Activated B cell treated with CpG ODN at 0.5 μM for 24 hours (primary cell): ENCODE measurements at regions not wholly inside any gene's neighbourhood (a gene's known extent, or its start where the extent isn't known, plus 50 kb on each side); places are given as distances from the start of the nearest gene placed in this dataset.

Experiments used
- ATAC-seq: fragments of 200-7000 bp; cut with Tn5 transposase; one replicate; pipeline ENCODE4 v1.10.0; 2021; ENCODE audit warnings: low read depth, mild to moderate bottlenecking, moderate library complexity
- CTCF ChIA-PET: fragments of 350-600 bp; sonication (Branson Sonifier 250); formaldehyde crosslinking; loops from one replicate; lab custom pipeline; 2021; ENCODE audit warnings: antibody characterized with exemption; lab: Charles Lee
- POLR2A ChIA-PET: fragments of 350-600 bp; sonication (Branson Sonifier 250); formaldehyde crosslinking; loops from one replicate; lab custom pipeline; 2021; ENCODE audit warnings: antibody characterized with exemption; lab: Charles Lee
- DNase-seq: peaks from one replicate; pipeline ENCODE4 v3.0.0; 2022
- H3K27ac Mint-ChIP-seq: one replicate; pipeline ENCODE4 v1.8.0; 2020; ENCODE audit warnings: mixed read lengths
- H3K27me3 Mint-ChIP-seq: one replicate; pipeline ENCODE4 v1.8.0; 2021; ENCODE audit warnings: mixed read lengths
- H3K36me3 Mint-ChIP-seq: one replicate; pipeline ENCODE4 v1.8.0; 2021; ENCODE audit warnings: low read depth, mixed read lengths
- H3K4me1 Mint-ChIP-seq: one replicate; pipeline ENCODE4 v1.8.0; 2021; ENCODE audit warnings: mixed read lengths
- H3K4me3 Mint-ChIP-seq: one replicate; pipeline ENCODE4 v1.8.0; 2020; ENCODE audit warnings: mild to moderate bottlenecking, mixed read lengths
- H3K9me3 Mint-ChIP-seq: one replicate; pipeline ENCODE4 v1.8.0; 2020; ENCODE audit warnings: mixed read lengths
- intact Hi-C: fragments of 100-400 bp; cut with micrococcal nuclease; formaldehyde crosslinking; loops from one replicate; pipeline ENCODE4 v1.15.1; 2024
- TF ChIP-seq, protein P1 (sequence below): fragments of 200-600 bp; IDR thresholded peaks from one replicate; pipeline ENCODE4 v1.8.0; 2022; ENCODE audit warnings: antibody characterized with exemption, mild to moderate bottlenecking

DNA sequence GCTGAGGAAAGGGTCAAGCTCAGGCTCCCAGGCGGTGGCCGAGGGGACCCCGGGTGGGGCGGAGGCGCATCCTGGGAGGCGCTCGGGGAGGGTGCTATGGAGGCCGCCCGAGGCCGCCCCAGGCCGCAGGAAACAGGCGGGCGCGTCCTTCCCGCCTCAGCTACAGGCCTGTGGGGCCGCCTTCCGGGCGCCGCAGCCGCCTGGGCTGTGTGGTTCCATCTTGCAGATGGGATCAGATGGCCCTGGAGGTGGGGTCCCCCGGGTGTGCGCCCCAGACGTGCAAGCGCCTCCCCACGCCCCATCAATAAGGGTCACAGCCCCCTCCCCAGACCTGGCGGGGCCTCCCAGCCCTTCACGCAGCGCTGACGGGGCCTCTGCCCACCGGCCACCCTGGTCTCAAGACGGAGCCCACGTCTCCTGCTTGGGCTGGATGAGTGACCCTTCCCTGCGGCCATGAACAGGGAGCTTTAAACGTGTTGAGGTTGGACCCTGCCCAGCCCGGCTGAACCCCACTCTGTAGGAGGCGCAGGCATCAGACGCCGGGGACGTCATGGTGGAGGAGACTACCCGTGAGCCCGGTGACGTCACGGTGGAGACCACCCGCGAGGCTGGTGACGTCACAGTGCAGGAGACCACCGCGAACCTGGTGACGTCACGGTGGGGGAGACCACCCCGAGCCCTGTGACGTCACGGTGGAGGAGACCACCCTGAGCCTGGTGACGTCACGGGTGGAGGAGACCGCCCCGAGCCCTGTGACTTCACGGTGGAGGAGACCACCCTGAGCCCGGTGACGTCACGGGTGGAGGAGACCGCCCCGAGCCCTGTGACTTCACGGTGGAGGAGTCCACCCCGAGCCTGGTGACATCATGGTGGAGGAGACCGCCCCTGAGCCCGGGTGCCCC, 267.0 kb downstream of the DLL1 start:
- no peaks in the 10 kb centered on the region for H3K4me1 Mint-ChIP-seq
- H3K27ac Mint-ChIP-seq = no peak overlapping the region
- no peaks in the 10 kb centered on the region for H3K9me3 Mint-ChIP-seq
- DNase-seq (no peak), ATAC-seq (no peak)
- no peak overlapping the region for H3K4me3 Mint-ChIP-seq
- H3K36me3 Mint-ChIP-seq = no peaks in the 10 kb centered on the region
- H3K27me3 Mint-ChIP-seq = peaks cover 12% of the 10 kb centered on the region
- ChIA-PET POLR2A (no interaction called here), CTCF (no interaction called here)
- TF ChIP-seq, protein P1, sequence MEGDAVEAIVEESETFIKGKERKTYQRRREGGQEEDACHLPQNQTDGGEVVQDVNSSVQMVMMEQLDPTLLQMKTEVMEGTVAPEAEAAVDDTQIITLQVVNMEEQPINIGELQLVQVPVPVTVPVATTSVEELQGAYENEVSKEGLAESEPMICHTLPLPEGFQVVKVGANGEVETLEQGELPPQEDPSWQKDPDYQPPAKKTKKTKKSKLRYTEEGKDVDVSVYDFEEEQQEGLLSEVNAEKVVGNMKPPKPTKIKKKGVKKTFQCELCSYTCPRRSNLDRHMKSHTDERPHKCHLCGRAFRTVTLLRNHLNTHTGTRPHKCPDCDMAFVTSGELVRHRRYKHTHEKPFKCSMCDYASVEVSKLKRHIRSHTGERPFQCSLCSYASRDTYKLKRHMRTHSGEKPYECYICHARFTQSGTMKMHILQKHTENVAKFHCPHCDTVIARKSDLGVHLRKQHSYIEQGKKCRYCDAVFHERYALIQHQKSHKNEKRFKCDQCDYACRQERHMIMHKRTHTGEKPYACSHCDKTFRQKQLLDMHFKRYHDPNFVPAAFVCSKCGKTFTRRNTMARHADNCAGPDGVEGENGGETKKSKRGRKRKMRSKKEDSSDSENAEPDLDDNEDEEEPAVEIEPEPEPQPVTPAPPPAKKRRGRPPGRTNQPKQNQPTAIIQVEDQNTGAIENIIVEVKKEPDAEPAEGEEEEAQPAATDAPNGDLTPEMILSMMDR = no peak
- intact Hi-C loops = no loop called here

DNA sequence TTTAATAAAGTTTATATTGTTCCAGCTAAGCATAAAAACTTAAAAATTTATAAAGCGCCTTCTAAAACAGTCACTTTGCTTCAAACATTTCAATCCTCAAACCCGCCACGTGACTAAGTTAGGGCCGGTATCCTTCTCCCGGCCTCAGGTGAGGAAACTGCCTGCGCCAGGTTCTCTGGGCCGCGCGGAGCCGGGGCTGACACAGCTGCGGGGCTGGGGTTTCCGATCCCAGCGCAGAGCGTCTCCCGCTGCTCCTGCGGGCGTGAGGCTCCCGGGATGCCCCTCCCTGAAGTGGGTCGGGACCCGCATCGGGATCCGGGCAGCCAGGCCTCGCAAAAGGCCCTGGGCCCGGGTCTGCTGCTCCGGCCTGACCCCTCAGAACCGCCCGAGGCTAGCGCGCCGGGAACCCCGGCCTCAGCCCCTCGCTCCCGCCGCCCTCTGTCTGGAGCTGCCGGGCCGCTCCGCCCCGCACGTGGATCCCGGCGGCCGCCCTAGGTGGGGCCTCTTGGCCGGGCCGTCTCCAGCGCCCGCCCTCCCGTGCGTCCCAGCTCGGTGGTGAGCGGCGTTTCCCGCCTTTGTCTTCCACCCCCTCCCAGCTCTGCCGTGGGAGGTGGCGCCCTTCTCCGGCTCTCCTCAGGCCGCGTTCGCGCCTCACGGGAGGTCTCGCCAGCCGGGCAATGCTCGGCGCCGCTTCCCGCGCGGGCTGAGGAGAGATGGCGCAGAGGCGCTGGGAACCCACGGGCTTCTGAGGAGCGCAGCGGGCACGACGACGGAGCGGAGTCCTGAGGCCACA, 267.9 kb downstream of the DLL1 start:
- no peaks in the 10 kb centered on the region for H3K4me1 Mint-ChIP-seq
- no peaks in the 10 kb centered on the region for H3K9me3 Mint-ChIP-seq
- intact Hi-C loops = no loop called here
- H3K4me3 Mint-ChIP-seq = no peak overlapping the region
- CTCF ChIA-PET = no interaction called here
- DNase-seq (peak; percentile 12), ATAC-seq (no peak)
- no peaks in the 10 kb centered on the region for H3K36me3 Mint-ChIP-seq
- H3K27me3 Mint-ChIP-seq = peaks cover 15% of the 10 kb centered on the region
- POLR2A ChIA-PET = no interaction called here
- H3K27ac Mint-ChIP-seq = no peak overlapping the region
- TF ChIP-seq, protein P1 = no peak

DNA sequence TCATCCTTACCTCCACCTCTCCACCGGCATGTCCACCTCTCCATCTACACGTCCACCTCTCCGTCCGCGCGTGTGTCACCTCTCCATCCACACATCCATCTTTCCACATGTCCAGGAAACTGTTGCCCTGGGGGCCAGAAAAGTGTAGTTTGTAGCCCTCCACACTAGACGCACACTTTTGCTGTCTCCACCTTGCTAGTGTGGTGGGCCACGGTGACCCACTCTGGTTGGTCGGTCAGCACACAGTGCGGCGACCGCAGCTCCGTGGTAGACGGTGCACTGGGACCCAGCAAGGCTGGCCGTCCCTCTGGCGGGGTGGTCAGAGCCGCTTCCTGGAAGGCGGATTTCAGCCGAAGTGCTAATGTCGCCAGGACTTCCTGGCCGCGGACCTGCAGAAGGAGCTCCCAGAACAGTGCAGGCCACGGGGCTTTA, 268.6 kb downstream of the DLL1 start:
- no peak for ATAC-seq
- Mint-ChIP-seq H3K4me3 (no peak overlapping the region), H3K36me3 (no peaks in the 10 kb centered on the region), H3K9me3 (no peaks in the 10 kb centered on the region), H3K4me1 (no peaks in the 10 kb centered on the region), H3K27me3 (peaks cover 15% of the 10 kb centered on the region), H3K27ac (no peak overlapping the region)
- ChIA-PET CTCF (no interaction called here), POLR2A (no interaction called here)
- intact Hi-C loops = no loop called here
- DNase-seq = peak; percentile 2
- TF ChIP-seq, protein P1 = no peak

DNA sequence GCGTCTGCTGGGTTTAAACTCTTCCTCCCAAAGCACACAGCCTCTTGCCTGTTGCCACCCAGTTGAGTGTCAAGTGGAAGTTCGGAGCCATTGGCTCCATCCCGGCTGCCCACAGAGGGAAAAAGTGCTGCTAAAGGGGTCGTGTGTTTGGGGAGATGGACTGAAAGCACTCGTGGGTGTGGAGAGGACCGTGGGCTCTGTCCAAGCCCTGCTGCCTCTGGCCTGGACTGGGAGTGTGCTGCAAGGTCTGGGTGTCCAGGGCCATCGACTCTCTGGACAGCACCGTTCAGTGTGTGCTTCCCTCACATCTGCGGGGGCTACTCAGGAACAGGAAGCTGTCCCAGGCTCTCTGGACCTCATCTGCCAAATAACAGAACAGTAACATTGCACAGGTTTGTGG, 269.3 kb downstream of the DLL1 start:
- Mint-ChIP-seq H3K4me1 (no peaks in the 10 kb centered on the region), H3K9me3 (no peaks in the 10 kb centered on the region), H3K36me3 (no peaks in the 10 kb centered on the region), H3K4me3 (no peak overlapping the region), H3K27ac (no peak overlapping the region), H3K27me3 (peaks cover 15% of the 10 kb centered on the region)
- TF ChIP-seq, protein P1 = no peak
- ChIA-PET POLR2A (no interaction called here), CTCF (no interaction called here)
- ATAC-seq = no peak
- no peak for DNase-seq
- intact Hi-C loops = no loop called here
